Progenitor cell of endocrine pancreas (in vitro differentiated cells): ENCODE measurements at regions not wholly inside any gene's neighbourhood (a gene's known extent, or its start where the extent isn't known, plus 50 kb on each side); places are given as distances from the start of the nearest gene placed in this dataset.

Experiments
- DNase-seq: peaks from one replicate; pipeline ENCODE4 v3.0.0; 2021; ENCODE audit warnings: low spot score; ENCODE audit not compliant: unreplicated experiment
- H3K27ac Mint-ChIP-seq: 2 replicates; pipeline ENCODE4 v1.8.0; 2021; ENCODE audit warnings: mild to moderate bottlenecking, moderate library complexity, mixed read lengths
- H3K27me3 Mint-ChIP-seq: 2 replicates; pipeline ENCODE4 v1.8.0; 2021; ENCODE audit warnings: mixed read lengths
- H3K36me3 Mint-ChIP-seq: 2 replicates; pipeline ENCODE4 v1.8.0; 2022; ENCODE audit warnings: mixed read lengths; ENCODE audit not compliant: insufficient read depth
- H3K4me1 Mint-ChIP-seq: 2 replicates; pipeline ENCODE4 v1.8.0; 2021; ENCODE audit warnings: low read depth, mixed read lengths
- H3K4me3 Mint-ChIP-seq: 2 replicates; pipeline ENCODE4 v1.8.0; 2021; ENCODE audit warnings: low read depth, mild to moderate bottlenecking, moderate library complexity, mixed read lengths
- H3K9me3 Mint-ChIP-seq: 2 replicates; pipeline ENCODE4 v1.8.0; 2021; ENCODE audit warnings: low read depth, mixed read lengths
- CTCF ChIP-seq: fragments of 200-600 bp; sonication (generic); IDR thresholded peaks from one replicate; pipeline ENCODE4 v1.5.0; 2021; ENCODE audit warnings: antibody characterized with exemption, mild to moderate bottlenecking; ENCODE audit not compliant: unreplicated experiment

DNA sequence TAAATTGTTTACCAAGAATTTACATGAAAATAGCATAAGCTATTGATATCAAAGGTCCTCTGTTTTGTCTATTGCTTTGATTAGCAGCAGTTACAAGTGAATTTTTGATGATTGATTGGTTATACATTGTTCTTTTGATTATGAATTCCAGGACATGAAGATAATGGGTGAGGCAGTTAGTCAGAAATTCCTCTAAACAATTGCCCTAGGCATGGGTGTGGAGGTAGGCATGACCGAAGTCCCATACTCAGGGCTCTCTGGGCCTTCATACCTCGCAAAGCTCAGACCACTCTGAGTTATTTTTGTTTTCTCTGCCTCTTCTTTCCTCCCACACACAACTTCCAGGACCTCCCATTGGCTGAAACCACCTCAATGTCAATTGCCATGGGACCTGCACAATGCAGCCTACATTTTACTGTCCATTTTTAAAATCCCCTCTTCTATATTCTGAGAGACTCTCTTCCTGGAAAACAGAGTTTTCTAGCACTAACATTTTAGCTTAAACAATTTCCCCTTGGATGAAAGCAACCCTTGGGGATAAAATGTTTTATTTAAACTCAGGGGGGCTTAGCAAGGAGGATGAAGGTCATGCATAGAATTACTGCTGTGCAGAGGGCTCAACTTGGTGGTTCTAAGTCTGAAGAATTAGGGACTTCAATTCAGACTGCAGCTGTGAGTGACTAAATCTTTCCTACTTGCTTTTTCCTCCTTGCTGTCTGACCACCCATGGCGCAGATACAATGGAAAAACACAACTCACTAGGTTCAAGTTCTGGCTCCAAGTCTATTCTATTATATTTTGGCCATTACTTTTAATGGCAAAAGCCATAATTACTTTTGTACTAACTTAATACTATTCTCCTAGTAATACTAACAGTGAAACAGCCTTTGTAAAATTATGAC lies 594.8 kb downstream of the NTRK3 start:
- no peak for DNase-seq
- no peaks in the 10 kb centered on the region for H3K4me1 Mint-ChIP-seq
- H3K27me3 Mint-ChIP-seq, result no peaks in the 10 kb centered on the region
- peaks cover 10% of the 10 kb centered on the region for H3K9me3 Mint-ChIP-seq
- no peaks in the 10 kb centered on the region for H3K36me3 Mint-ChIP-seq
- TF ChIP-seq CTCF, result no peak
- H3K4me3 Mint-ChIP-seq, result no peak overlapping the region
- no peak overlapping the region for H3K27ac Mint-ChIP-seq

- Mint-ChIP-seq H3K27me3 (no peaks in the 10 kb centered on the region), H3K27ac (no peak overlapping the region), H3K9me3 (peaks cover 6% of the 10 kb centered on the region), H3K4me3 (no peak overlapping the region), H3K4me1 (no peaks in the 10 kb centered on the region), H3K36me3 (no peaks in the 10 kb centered on the region)
- no peak for TF ChIP-seq CTCF
- no peak for DNase-seq
Measured at GRCh38 chr15:87660251-87661129, 596.0 kb downstream of the NTRK3 start.

GRCh38 chr15:87656372-87656771 lies 600.2 kb downstream of the NTRK3 start:
- no peaks in the 10 kb centered on the region for H3K27me3 Mint-ChIP-seq

GRCh38 chr15:87653646-87654045 lies 602.9 kb downstream of the NTRK3 start:
- Mint-ChIP-seq H3K27ac (no peak overlapping the region), H3K27me3 (peaks cover 5% of the 10 kb centered on the region), H3K9me3 (no peaks in the 10 kb centered on the region), H3K36me3 (no peaks in the 10 kb centered on the region), H3K4me1 (no peaks in the 10 kb centered on the region), H3K4me3 (no peak overlapping the region)
- DNase-seq, result no peak
- no peak for TF ChIP-seq CTCF

More at GRCh38 chr15:87656372-87656771, 600.2 kb downstream of the NTRK3 start:
- Mint-ChIP-seq H3K36me3 (no peaks in the 10 kb centered on the region), H3K4me1 (no peaks in the 10 kb centered on the region), H3K27ac (no peak overlapping the region), H3K4me3 (no peak overlapping the region), H3K9me3 (no peaks in the 10 kb centered on the region)
- TF ChIP-seq CTCF, result no peak
- no peak for DNase-seq

DNA sequence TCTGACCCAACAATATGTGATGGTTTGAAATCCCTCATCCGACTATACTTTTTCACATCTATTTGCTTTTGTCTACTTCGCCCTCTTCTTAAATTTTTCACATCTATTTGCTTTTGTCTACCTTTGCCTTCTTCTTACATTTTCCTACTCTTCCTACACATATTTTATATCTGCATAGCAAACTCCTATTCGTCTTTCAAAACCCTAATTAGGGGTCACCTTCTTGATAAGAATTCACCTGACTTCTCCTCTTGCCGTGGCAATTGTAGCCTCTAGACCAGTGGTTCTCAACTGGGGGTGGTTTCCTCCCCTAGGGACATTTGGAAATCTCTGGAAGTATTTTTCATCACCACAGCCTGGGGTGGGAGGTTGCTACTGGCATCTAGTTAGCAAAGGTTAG lies 607.4 kb downstream of the NTRK3 start:
- Mint-ChIP-seq H3K4me3 (no peak overlapping the region), H3K9me3 (no peaks in the 10 kb centered on the region), H3K27me3 (peaks cover 5% of the 10 kb centered on the region), H3K4me1 (peaks cover 4% of the 10 kb centered on the region), H3K36me3 (no peaks in the 10 kb centered on the region), H3K27ac (no peak overlapping the region)
- no peak for TF ChIP-seq CTCF
- no peak for DNase-seq
